CD14-positive monocyte (primary cell): ENCODE measurements at regions not wholly inside any gene's neighbourhood (a gene's known extent, or its start where the extent isn't known, plus 50 kb on each side); places are given as distances from the start of the nearest gene placed in this dataset.

Source experiments
- DNase-seq, 3 donors: peaks; one replicate each; pipeline ENCODE4 v3.0.0-alpha.2; 2011 to 2022
- H2AFZ ChIP-seq: 2 replicates; pipeline ENCODE4 v1.6.0; 2012; ENCODE audit warnings: mild to moderate bottlenecking, low read depth, low read length, inconsistent platforms; ENCODE audit not compliant: insufficient read depth, poor library complexity, severe bottlenecking
- H3K27ac ChIP-seq, 2 donors: 1 replicate in 1 of 2; 2 replicates in 1 of 2; pipeline ENCODE4 v1.5.1; 2012 to 2013; ENCODE audit warnings: low read length in 2 of 2, control low read depth in 1 of 2, inconsistent platforms in 1 of 2, low read depth in 1 of 2, mild to moderate bottlenecking in 1 of 2
- H3K27me3 ChIP-seq, 2 donors: one replicate each; pipeline versions ENCODE4 v1.6.0 to v1.6.1; 2011 to 2013; ENCODE audit warnings: low read length in 2 of 2; ENCODE audit not compliant: control insufficient read depth in 2 of 2, insufficient read depth in 2 of 2
- H3K36me3 ChIP-seq, 2 donors: replicated peaks in 1 of 2; 1 replicate in 1 of 2; 2 replicates in 1 of 2; pipeline versions ENCODE4 v1.5.1 to v1.6.1; 2012 to 2013; ENCODE audit warnings: low read length in 2 of 2, control low read depth in 1 of 2, inconsistent platforms in 1 of 2, mild to moderate bottlenecking in 1 of 2; ENCODE audit not compliant: insufficient read depth in 2 of 2, control insufficient read depth in 1 of 2
- H3K4me1 ChIP-seq, 2 donors: 1 replicate in 1 of 2; 2 replicates in 1 of 2; pipeline versions ENCODE4 v1.5.1 to v1.6.1; 2012 to 2013; ENCODE audit warnings: low read length in 2 of 2, control low read depth in 1 of 2, inconsistent platforms in 1 of 2, mild to moderate bottlenecking in 1 of 2, moderate library complexity in 1 of 2; ENCODE audit not compliant: insufficient read depth in 2 of 2, control insufficient read depth in 1 of 2
- H3K4me2 ChIP-seq: replicated peaks from 2 replicates; pipeline ENCODE3; 2012; ENCODE audit warnings: low read length, moderate library complexity, mild to moderate bottlenecking; ENCODE audit not compliant: poor library complexity, severe bottlenecking; ENCODE audit errors: extremely low read depth
- H3K4me3 ChIP-seq, 3 experiments: fragments of 200-600 bp in 1 of 3; sonication (generic) in 1 of 3; replicated peaks in 1 of 3; 1 replicate in 2 of 3; 2 replicates in 1 of 3; pipeline ENCODE4 v1.5.1; 2011 to 2013; ENCODE audit warnings: low read length in 3 of 3, mild to moderate bottlenecking in 3 of 3, control low read depth in 2 of 3, low read depth in 2 of 3, inconsistent platforms in 1 of 3, moderate library complexity in 1 of 3
- H3K79me2 ChIP-seq: 2 replicates; pipeline ENCODE4 v1.6.0; 2012; ENCODE audit warnings: mild to moderate bottlenecking, control low read depth, inconsistent platforms, low read length, moderate library complexity; ENCODE audit not compliant: insufficient read depth
- H3K9ac ChIP-seq: 2 replicates; pipeline ENCODE4 v1.6.0; 2017; ENCODE audit warnings: low read length, mild to moderate bottlenecking; ENCODE audit not compliant: insufficient read depth, poor library complexity, severe bottlenecking
- H3K9me3 ChIP-seq, 2 donors: replicated peaks in 1 of 2; 1 replicate in 1 of 2; 2 replicates in 1 of 2; pipeline versions ENCODE4 v1.5.1 to v1.6.1; 2012 to 2013; ENCODE audit warnings: low read length in 2 of 2, control low read depth in 1 of 2; ENCODE audit not compliant: control insufficient read depth in 1 of 2, insufficient read depth in 1 of 2
- H4K20me1 ChIP-seq: 2 replicates; pipeline ENCODE4 v1.6.0; 2012; ENCODE audit warnings: mild to moderate bottlenecking, low read length, control low read depth, moderate library complexity; ENCODE audit not compliant: insufficient read depth
- H3K27ac Mint-ChIP-seq, 7 donors: one replicate each; pipeline ENCODE4 v1.8.0; 2020; ENCODE audit warnings: mild to moderate bottlenecking in 7 of 7, mixed read lengths in 7 of 7, moderate library complexity in 6 of 7, inconsistent platforms in 2 of 7
- H3K27me3 Mint-ChIP-seq, 3 donors: one replicate each; pipeline ENCODE4 v1.8.0; 2021 to 2022; ENCODE audit warnings: low read depth in 3 of 3, mild to moderate bottlenecking in 3 of 3, mixed read lengths in 3 of 3, moderate library complexity in 3 of 3, inconsistent platforms in 1 of 3
- H3K36me3 Mint-ChIP-seq, 2 donors: one replicate each; pipeline ENCODE4 v1.8.0; 2020; ENCODE audit warnings: mixed read lengths in 2 of 2, inconsistent platforms in 1 of 2, mild to moderate bottlenecking in 1 of 2
- H3K4me1 Mint-ChIP-seq: one replicate; pipeline ENCODE4 v1.8.0; 2020; ENCODE audit warnings: mild to moderate bottlenecking, mixed read lengths
- H3K4me3 Mint-ChIP-seq, 2 donors: one replicate each; pipeline ENCODE4 v1.8.0; 2020; ENCODE audit warnings: mild to moderate bottlenecking in 2 of 2, mixed read lengths in 2 of 2, moderate library complexity in 1 of 2
- H3K9me3 Mint-ChIP-seq, 7 donors: one replicate each; pipeline ENCODE4 v1.8.0; 2020 to 2022; ENCODE audit warnings: mixed read lengths in 7 of 7, mild to moderate bottlenecking in 6 of 7, moderate library complexity in 6 of 7, inconsistent platforms in 2 of 7
- WGBS: methylation state at CpG from one replicate; pipeline ENCODE4 v1.1.5; 2013; ENCODE audit warnings: missing lambda C conversion rate; ENCODE audit not compliant: insufficient coverage; 5-methylcytosine and 5-hydroxymethylcytosine counted together
- intact Hi-C, 2 donors: fragments of 100-400 bp; cut with micrococcal nuclease; formaldehyde crosslinking; loops; one replicate each; pipeline versions ENCODE4 v1.15.0 to v1.15.1; 2023
- TF ChIP-seq, protein P1 (sequence below): fragments of 200-600 bp; IDR thresholded peaks from one replicate; pipeline ENCODE4 v1.8.0; 2022; ENCODE audit warnings: antibody characterized with exemption, mild to moderate bottlenecking

DNA sequence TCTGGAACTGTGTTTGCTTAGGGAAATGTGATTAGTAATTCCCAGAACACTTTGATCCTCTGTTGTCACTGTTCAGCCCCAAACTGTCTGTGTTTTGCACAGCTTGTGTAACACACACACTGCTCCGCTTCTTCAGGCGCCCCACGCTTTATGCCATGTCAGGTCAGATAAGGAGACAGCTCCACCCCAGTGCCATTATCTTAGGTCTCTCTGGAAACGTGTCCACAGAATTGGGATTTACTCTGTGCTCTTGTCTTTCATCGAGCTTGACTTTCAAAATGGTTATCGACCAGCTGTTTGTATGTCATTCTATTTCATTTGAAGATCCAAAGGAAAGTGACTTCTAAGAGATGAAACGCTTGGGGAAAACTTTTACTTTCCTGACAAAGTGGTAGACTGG lies 106.4 kb upstream of the SSTR4 start:
- H3K27ac ChIP-seq: no peak overlapping the region
- no peak overlapping the region for H2AFZ ChIP-seq
- 87% methylated on average over 5 of the region's 7 CpGs for WGBS
- Mint-ChIP-seq H3K36me3 (peaks cover 0 to 1% of the 10 kb centered on the region in 2 donors), H3K4me1 (peaks cover 6% of the 10 kb centered on the region), H3K9me3 (peaks cover 0 to 9% (median 0%) of the 10 kb centered on the region in 7 donors), H3K27ac (peak overlapping the region in 1 of 7 donors; percentile 62), H3K4me3 (peak overlapping the region in 1 of 2 donors; percentile 49), H3K27me3 (peaks cover 62 to 66% (median 65%) of the 10 kb centered on the region in 3 donors)
- TF ChIP-seq, protein P1, sequence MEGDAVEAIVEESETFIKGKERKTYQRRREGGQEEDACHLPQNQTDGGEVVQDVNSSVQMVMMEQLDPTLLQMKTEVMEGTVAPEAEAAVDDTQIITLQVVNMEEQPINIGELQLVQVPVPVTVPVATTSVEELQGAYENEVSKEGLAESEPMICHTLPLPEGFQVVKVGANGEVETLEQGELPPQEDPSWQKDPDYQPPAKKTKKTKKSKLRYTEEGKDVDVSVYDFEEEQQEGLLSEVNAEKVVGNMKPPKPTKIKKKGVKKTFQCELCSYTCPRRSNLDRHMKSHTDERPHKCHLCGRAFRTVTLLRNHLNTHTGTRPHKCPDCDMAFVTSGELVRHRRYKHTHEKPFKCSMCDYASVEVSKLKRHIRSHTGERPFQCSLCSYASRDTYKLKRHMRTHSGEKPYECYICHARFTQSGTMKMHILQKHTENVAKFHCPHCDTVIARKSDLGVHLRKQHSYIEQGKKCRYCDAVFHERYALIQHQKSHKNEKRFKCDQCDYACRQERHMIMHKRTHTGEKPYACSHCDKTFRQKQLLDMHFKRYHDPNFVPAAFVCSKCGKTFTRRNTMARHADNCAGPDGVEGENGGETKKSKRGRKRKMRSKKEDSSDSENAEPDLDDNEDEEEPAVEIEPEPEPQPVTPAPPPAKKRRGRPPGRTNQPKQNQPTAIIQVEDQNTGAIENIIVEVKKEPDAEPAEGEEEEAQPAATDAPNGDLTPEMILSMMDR: no peak
- H3K9ac ChIP-seq: no peak overlapping the region
- no peaks in the 10 kb centered on the region for H4K20me1 ChIP-seq
- no peak for DNase-seq
- H3K4me2 ChIP-seq: no peak overlapping the region
- H3K36me3 ChIP-seq: no peaks in the 10 kb centered on the region
- no peaks in the 10 kb centered on the region for H3K9me3 ChIP-seq
- H3K79me2 ChIP-seq: no peaks in the 10 kb centered on the region
- no peak overlapping the region for H3K4me3 ChIP-seq
- peaks cover 59 to 63% of the 10 kb centered on the region in 2 donors for H3K27me3 ChIP-seq
- no peaks in the 10 kb centered on the region for H3K4me1 ChIP-seq
- intact Hi-C loops: loop anchor here in 1 of 2 donors (10.0 kb wide), 1 partner anchor 96 kb away; no protein-coding TSS in a partner anchor

DNA sequence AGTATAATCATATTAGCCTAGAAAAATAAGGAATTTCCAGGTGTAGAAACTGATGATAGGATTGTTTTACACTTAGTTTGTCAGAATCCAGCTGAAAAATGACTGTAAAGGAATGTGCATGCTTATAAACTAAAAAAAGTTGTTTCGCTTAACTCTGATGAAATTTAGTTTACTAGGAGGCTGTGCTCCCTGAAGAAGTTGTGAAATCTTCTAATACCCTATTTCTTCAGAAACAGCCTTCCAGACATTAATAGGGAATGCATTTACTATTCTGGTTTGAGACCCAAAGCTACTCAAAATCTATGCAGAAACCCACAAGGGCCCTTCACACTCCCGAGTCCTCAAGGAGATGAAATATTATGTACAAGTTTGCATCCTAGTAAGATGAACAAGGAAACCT lies 105.5 kb upstream of the SSTR4 start:
- Mint-ChIP-seq H3K36me3 (peaks cover 0 to 1% of the 10 kb centered on the region in 2 donors), H3K27me3 (peaks cover 52 to 56% (median 56%) of the 10 kb centered on the region in 3 donors), H3K4me3 (peak overlapping the region in 1 of 2 donors; percentile 8), H3K4me1 (peaks cover 4% of the 10 kb centered on the region), H3K9me3 (peaks cover 0 to 8% (median 0%) of the 10 kb centered on the region in 7 donors), H3K27ac (no peak overlapping the region)
- H3K4me2 ChIP-seq: no peak overlapping the region
- no peak overlapping the region for H3K4me3 ChIP-seq
- H3K36me3 ChIP-seq: no peaks in the 10 kb centered on the region
- H4K20me1 ChIP-seq: no peaks in the 10 kb centered on the region
- TF ChIP-seq, protein P1: no peak
- no peak overlapping the region for H3K9ac ChIP-seq
- no peaks in the 10 kb centered on the region for H3K79me2 ChIP-seq
- no CpG with 5 or more reads among the region's 2 CpGs for WGBS
- H3K27ac ChIP-seq: no peak overlapping the region
- H3K4me1 ChIP-seq: no peaks in the 10 kb centered on the region
- peaks cover 49 to 53% of the 10 kb centered on the region in 2 donors for H3K27me3 ChIP-seq
- no peak for DNase-seq
- no peaks in the 10 kb centered on the region for H3K9me3 ChIP-seq
- no peak overlapping the region for H2AFZ ChIP-seq
- intact Hi-C loops: loop anchor here in 1 of 2 donors (10.0 kb wide), 1 partner anchor 95 kb away; no protein-coding TSS in a partner anchor
